SK-N-SH (cell line): ENCODE measurements at regions not wholly inside any gene's neighbourhood (a gene's known extent, or its start where the extent isn't known, plus 50 kb on each side); places are given as distances from the start of the nearest gene placed in this dataset.

Experiments
- EP300 ChIP-seq, 2 experiments: IDR thresholded peaks; 2 replicates each; pipeline versions ENCODE4 v1.4.0 to v1.6.1; 2012; ENCODE audit warnings: borderline replicate concordance in 1 of 2, low read depth in 1 of 2, low read length in 1 of 2
- EZH2phosphoT487 ChIP-seq: fragments of 200-600 bp; sonication (generic); IDR thresholded peaks from 2 replicates; pipeline ENCODE4 v1.6.1; 2017; ENCODE audit warnings: low read depth, mixed run types, mild to moderate bottlenecking, antibody characterized with exemption, moderate library complexity, borderline replicate concordance
- GABPA ChIP-seq: IDR thresholded peaks from 2 replicates; pipeline ENCODE4 v1.4.0; 2012; ENCODE audit warnings: low read depth, mild to moderate bottlenecking
- RXRA ChIP-seq: IDR thresholded peaks from 2 replicates; pipeline ENCODE4 v1.4.0; 2012; ENCODE audit warnings: low read depth, mild to moderate bottlenecking, borderline replicate concordance
- TAF1 ChIP-seq: IDR thresholded peaks from 2 replicates; pipeline ENCODE4 v1.6.1; 2012; ENCODE audit warnings: low read depth, mild to moderate bottlenecking, low read length, moderate library complexity, borderline replicate concordance
- YY1 ChIP-seq: IDR thresholded peaks from 2 replicates; pipeline ENCODE4 v1.4.0; 2012; ENCODE audit warnings: low read depth, mild to moderate bottlenecking
- TF ChIP-seq, protein P1 (sequence below): fragments of 200-600 bp; sonication (generic); IDR thresholded peaks from 2 replicates; pipeline ENCODE4 v1.6.1; 2017; ENCODE audit warnings: antibody characterized with exemption, mild to moderate bottlenecking, moderate library complexity
- TF ChIP-seq, protein P2 (sequence below): IDR thresholded peaks from 2 replicates; pipeline ENCODE4 v1.4.0; 2012; ENCODE audit warnings: low read depth, borderline replicate concordance

DNA sequence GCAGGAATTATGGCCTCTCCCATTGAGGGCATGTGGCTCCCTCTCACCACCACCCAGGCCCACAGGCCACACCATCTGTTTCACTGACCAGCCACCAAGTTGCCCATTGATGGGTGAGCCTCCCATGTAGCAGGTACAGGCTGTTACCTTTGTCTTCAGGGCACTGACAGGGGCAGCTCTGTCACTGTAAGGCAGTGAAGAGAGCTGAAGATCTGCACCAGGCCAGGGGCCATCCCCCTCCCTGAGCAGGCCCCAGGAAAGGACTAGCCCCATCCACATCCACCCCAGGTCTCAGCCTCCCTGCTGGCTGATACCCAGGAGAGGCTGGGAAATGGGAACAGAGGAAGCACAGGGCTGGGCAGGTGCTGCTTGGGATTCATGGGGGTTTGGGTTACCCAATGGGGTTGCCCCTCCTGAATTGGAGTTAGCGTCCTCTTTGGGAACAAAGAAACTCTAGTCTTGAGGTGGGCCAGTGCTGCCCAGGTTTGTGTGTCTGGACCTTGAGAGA is 1691.4 kb downstream of the TP53TG3F start:
- TF ChIP-seq TAF1 (no peak), GABPA (no peak), RXRA (no peak), YY1 (no peak), EP300 (IDR thresholded peaks at IDR 0.05; ENCODE audit: borderline replicate concordance in 1 of 2, low read depth in 1 of 2, low read length in 1 of 2) (no peak), EZH2phosphoT487 (no peak)
- TF ChIP-seq, protein P1, sequence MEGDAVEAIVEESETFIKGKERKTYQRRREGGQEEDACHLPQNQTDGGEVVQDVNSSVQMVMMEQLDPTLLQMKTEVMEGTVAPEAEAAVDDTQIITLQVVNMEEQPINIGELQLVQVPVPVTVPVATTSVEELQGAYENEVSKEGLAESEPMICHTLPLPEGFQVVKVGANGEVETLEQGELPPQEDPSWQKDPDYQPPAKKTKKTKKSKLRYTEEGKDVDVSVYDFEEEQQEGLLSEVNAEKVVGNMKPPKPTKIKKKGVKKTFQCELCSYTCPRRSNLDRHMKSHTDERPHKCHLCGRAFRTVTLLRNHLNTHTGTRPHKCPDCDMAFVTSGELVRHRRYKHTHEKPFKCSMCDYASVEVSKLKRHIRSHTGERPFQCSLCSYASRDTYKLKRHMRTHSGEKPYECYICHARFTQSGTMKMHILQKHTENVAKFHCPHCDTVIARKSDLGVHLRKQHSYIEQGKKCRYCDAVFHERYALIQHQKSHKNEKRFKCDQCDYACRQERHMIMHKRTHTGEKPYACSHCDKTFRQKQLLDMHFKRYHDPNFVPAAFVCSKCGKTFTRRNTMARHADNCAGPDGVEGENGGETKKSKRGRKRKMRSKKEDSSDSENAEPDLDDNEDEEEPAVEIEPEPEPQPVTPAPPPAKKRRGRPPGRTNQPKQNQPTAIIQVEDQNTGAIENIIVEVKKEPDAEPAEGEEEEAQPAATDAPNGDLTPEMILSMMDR, result no peak
- TF ChIP-seq, protein P2, sequence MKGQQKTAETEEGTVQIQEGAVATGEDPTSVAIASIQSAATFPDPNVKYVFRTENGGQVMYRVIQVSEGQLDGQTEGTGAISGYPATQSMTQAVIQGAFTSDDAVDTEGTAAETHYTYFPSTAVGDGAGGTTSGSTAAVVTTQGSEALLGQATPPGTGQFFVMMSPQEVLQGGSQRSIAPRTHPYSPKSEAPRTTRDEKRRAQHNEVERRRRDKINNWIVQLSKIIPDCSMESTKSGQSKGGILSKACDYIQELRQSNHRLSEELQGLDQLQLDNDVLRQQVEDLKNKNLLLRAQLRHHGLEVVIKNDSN, result no peak
